Lower leg skin (tissue), 3 donors: ENCODE measurements at regions not wholly inside any gene's neighbourhood (a gene's known extent, or its start where the extent isn't known, plus 50 kb on each side); places are given as distances from the start of the nearest gene placed in this dataset.

Experiments
- POLR2A ChIP-seq, 2 donors: fragments of 450-650 bp; IDR thresholded peaks; one replicate each; pipeline ENCODE4 v1.6.1; 2016 to 2017; ENCODE audit warnings: antibody characterized with exemption in 2 of 2, mild to moderate bottlenecking in 1 of 2, moderate library complexity in 1 of 2
- TF ChIP-seq, protein P1 (sequence below), 3 donors: fragments of 450-650 bp; IDR thresholded peaks; one replicate each; pipeline ENCODE4 v1.5.1; 2016; ENCODE audit warnings: antibody characterized with exemption in 3 of 3, mild to moderate bottlenecking in 3 of 3, moderate library complexity in 2 of 3

DNA sequence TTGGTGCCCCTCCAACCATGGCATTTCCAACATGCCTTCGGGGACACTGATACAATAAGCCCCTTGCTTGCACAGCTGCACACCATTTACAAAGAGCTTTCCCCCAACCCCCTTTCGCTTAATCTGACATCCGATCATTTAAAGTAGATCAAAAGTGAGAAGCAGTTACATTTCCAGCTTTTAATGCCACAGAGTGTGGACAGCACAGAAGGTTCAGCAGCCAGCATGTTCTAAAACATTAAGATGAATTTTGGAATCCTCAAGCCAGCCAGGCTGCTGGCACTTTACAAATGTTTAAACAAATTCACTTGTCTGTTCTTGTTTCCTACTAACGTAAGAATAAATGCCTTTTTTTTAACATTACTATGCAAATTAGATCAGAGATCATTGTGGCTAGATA lies 284.4 kb upstream of the LDB2 start:
- TF ChIP-seq POLR2A (IDR thresholded peaks at IDR 0.05) = no peak
- TF ChIP-seq, protein P1, sequence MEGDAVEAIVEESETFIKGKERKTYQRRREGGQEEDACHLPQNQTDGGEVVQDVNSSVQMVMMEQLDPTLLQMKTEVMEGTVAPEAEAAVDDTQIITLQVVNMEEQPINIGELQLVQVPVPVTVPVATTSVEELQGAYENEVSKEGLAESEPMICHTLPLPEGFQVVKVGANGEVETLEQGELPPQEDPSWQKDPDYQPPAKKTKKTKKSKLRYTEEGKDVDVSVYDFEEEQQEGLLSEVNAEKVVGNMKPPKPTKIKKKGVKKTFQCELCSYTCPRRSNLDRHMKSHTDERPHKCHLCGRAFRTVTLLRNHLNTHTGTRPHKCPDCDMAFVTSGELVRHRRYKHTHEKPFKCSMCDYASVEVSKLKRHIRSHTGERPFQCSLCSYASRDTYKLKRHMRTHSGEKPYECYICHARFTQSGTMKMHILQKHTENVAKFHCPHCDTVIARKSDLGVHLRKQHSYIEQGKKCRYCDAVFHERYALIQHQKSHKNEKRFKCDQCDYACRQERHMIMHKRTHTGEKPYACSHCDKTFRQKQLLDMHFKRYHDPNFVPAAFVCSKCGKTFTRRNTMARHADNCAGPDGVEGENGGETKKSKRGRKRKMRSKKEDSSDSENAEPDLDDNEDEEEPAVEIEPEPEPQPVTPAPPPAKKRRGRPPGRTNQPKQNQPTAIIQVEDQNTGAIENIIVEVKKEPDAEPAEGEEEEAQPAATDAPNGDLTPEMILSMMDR (IDR thresholded peaks at IDR 0.05) = no peak
